ENCODE measurements at regions not wholly inside any gene's neighbourhood (a gene's known extent, or its start where the extent isn't known, plus 50 kb on each side); places are given as distances from the start of the nearest gene placed in this dataset.
"Not testable (repeated sequence)": the region's sequence is repeated elsewhere in the genome, so short reads cannot be mapped to it uniquely, and the experiment has no call there.

- no peak for DNase-seq (ENCODE audit: low spot score)
These were observed 79.6 kb upstream of the RBPJ start for GRCh38 chr4:26241179-26241578.

GRCh38 chr4:26242451-26242850 is 78.4 kb upstream of the RBPJ start:
- DNase-seq (ENCODE audit: low spot score) = no peak

GRCh38 chr4:26244138-26244537 is 76.7 kb upstream of the RBPJ start:
- not testable (repeated sequence) for DNase-seq (ENCODE audit: low spot score)

DNA sequence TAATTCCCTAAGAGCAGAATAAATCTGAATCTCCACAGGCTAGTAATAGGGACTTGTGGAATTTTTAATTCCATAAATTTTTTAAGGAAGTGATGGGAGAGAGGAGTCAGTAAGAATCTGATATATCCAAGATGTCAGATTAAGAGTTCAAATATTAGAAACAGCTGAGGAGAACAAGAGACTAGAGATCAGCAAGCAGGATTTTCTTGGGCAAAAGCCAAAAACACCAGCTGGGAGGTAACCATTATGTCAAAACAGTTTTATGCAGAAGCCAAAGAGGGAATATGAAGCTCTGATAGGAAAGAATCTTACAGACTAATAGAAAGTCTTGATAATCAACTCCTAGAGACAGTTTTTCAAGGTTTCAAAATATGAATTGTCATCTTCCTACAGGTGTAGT is 72.2 kb upstream of the RBPJ start:
- no peak for DNase-seq (ENCODE audit: low spot score)

- DNase-seq (ENCODE audit: low spot score) = no peak
These were observed 68.3 kb upstream of the RBPJ start for GRCh38 chr4:26252349-26253025.

GRCh38 chr4:26253968-26254367 is 66.8 kb upstream of the RBPJ start:
- no peak for DNase-seq (ENCODE audit: low spot score)

GRCh38 chr4:26255989-26256388 is 64.8 kb upstream of the RBPJ start:
- no peak for DNase-seq (ENCODE audit: low spot score)

DNA sequence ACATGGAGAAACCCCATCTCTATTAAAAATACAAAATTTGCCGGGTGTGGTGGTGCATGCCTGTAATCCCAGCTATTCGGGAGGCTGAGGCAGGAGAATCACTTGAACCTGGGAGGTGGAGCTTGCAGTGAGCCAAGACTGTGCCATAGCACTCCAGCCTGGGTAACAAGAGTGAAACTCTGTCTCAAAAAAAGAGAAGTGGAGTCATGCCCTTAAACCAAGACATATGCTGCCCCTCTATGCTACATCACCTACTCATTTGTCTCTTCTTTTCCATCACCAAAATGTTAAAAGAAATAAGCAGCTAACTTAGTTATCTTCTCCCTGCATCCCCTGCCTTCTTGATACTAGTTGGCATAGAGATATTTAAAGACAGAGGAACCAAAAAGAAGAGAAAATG is 63.4 kb upstream of the RBPJ start:
- not testable (repeated sequence) for DNase-seq (ENCODE audit: low spot score)

DNA sequence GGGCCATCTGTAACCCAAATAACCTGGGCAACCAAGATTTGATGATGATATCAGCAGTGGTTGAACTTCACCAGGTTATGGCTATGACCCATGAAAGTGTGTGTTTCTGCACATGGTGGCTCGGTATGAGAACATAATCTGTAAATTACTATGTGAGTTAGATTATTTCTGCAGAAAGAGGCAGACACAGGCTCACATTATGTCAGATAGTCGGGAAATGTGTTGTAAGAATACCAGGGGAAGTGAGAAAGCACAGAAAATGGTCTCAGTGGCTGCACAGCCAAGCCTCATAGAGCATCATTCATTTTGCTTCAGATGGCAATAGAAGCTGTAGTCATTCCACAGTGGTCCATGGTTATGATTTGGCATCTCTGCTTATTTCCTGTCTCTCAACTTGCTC is 63.0 kb upstream of the RBPJ start:
- no peak for DNase-seq (ENCODE audit: low spot score)

GRCh38 chr4:26260571-26260970 is 60.2 kb upstream of the RBPJ start:
- no peak for DNase-seq (ENCODE audit: low spot score)

- DNase-seq (ENCODE audit: low spot score) = no peak
These were observed 59.4 kb upstream of the RBPJ start for GRCh38 chr4:26261405-26261804.

- peak; percentile 25 for DNase-seq (ENCODE audit: low spot score)
These were observed 57.6 kb upstream of the RBPJ start for GRCh38 chr4:26263165-26263564.

DNA sequence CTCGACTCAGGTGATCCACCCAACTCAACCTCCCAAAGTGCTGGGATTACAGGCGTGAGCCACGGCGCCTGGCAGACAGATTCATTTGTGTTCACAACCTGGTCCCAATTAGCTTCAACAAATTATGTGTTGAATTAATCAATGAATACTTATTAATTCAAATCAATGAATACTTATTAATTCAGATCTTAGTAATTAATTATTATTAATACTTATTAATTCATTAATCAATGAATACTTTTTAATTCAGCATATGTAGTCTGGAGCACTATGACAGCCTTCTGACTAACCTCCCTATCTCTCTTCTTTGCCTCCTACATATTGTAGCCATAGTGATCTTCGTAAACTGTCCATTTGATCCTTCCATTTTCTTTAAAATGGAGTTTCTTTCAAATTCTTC is 56.7 kb upstream of the RBPJ start:
- no peak for DNase-seq (ENCODE audit: low spot score)

DNA sequence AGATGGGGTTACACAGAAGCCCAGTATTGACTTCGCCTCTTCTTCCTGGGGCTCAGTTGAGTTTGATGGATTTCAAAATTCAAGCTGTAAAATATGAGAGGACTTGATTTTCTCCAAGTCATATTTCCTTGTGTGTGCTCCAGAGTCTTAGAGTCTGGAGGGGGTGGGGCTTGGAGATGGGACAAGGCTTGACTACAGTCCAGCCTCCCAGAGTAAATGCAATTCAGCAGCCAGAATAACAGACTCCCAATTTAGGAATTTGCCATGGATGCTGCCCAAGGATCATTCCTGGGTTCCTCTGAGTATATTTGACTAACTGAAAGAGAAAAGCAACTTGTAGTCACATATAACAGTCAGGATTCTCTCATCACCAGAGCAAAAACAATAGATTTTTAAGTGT is 53.7 kb upstream of the RBPJ start:
- DNase-seq (ENCODE audit: low spot score) = no peak

GRCh38 chr4:26268246-26268645 is 52.6 kb upstream of the RBPJ start:
- DNase-seq (ENCODE audit: low spot score) = no peak

DNA sequence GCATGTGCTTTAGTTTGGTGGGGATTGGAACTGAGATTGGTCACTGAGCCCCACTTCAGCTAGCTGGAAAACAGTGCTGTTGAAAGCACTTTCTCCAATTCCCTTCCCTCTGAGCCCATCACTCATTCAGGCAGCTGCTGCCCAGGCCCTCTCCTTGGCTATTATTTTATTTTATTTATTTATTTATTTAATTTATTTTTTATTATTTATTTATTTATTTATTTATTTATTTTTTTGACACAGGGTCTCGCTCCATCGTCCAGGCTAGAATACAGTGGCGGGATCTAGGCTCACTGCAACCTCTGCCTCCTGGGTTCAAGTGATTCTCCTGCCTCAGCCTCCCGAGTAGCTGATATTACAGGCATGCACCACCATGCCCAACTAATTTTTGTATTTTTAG is 51.8 kb upstream of the RBPJ start:
- DNase-seq (ENCODE audit: low spot score) = no peak

Measured in RKO (cell line).